Occipital lobe (tissue), 1 donor: ENCODE measurements at regions not wholly inside any gene's neighbourhood (a gene's known extent, or its start where the extent isn't known, plus 50 kb on each side); places are given as distances from the start of the nearest gene placed in this dataset.
A peak's percentile ranks its signal among the peaks of the same experiment; 100 is the strongest.

Experiments used
- DNase-seq: peaks from one replicate; lab custom pipeline; 2025; lab: John Stamatoyannopoulos, UW

DNA sequence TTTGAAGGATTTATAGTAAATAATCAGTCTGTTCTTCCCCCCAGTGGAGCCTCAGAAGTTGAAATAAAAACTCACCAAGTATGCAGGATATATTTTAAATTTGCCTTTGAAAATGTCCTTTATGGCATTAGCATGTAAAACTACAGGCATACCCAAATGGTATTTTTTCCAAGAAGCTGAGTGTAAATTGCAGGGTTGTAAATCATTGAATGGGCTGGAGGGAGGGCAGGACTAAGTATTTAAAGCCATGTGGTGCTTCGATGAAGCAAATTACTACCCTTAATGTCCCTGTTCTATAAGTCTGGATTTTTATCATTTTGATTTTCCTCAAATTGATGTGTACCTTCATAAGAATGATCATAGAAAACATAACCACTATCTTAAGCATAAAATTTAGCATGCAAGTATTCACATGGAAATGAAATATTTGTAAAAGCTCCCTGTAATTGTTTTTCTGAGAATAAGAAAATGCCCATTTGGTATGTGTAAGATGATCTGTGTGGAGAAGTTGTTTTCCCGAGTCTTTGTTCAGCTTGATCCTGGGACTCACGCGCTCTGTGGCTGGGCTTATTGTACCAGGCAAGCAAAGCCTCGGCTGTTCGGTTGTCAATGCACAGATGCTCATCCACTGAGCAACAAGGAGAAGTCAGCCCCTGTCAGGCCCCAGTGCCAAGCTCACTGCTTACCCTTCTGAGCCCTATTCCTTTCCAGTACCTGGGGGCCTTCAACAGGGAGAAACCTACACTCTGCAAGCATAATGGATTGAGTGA is 66.7 kb downstream of the CD164 start:
- peak; percentile 48 for DNase-seq

DNA sequence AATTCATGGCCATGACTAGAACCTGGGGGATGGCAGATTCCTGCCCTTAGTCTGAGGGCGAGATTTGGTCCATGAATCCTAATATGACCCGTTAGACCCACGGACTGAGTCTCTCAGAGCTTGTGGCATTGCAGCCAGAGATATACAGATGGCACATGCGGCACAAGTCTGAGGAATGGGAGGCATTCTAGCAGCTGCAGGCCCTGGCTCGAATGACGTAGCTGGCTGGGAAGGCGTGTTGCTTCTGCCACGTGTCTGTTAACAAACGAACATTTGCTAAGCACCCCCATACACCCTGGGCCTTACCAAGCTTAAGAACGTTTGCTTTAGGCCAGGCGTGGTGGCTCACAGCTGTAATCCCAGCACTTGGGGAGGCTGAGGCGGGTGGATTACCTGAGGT is 68.0 kb downstream of the CD164 start:
- DNase-seq: no peak

DNA sequence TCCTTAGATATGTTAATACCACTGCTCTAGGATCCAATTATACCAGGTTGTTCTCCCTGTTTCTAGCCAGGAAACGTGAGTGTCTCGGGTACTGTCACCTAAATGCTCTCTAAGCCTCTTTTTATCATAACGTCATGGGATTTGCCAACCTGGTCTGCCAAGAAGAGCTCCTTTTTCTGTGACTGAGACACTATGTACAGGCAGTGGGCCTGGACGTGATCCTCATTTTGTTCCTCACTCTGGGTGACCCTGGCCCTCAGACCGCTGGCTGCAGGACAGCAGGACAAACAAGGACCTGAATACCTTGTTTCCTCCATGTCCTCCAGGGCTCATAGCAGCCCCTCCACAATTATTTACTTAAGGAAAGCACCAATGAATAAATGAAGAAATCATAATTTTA is 69.1 kb downstream of the CD164 start:
- DNase-seq: no peak

DNA sequence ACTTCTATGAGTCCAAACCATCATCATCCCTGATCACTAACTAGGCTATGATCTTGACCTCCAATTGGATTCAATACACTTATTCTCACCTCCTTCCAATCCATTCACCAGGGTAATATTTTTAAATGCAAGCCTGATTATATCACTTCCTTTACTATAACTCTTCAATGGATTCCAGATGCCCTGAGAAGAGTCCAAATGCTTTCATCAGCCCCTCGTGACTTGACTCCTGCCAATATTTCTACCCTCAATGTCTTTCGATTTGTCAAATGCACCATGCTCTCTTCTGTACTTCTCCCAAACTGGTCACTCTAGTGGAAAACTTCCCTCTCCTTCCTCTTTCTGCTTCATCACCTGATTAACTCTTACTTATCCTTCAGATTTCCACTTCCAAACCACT is 70.8 kb downstream of the CD164 start:
- DNase-seq: no peak

DNA sequence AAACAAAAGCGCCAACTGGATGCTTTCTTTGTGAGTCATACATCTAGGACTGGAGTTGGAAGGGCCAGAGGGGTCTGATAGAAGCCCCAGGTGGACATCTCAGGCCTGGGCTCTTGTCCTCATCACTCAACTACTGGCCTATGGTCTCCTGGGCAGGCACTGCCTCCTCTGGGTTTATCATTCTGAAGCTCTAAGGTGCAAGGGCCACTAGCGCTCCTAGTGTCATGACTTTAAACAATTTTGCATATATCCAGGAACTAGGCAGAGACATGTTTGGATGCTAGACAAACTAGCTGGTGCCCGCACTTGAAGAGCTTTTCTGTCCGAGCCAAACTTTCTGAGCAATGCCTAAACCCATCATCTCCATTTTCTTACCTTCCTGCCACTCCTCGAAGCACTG is 72.3 kb downstream of the CD164 start:
- no peak for DNase-seq

DNA sequence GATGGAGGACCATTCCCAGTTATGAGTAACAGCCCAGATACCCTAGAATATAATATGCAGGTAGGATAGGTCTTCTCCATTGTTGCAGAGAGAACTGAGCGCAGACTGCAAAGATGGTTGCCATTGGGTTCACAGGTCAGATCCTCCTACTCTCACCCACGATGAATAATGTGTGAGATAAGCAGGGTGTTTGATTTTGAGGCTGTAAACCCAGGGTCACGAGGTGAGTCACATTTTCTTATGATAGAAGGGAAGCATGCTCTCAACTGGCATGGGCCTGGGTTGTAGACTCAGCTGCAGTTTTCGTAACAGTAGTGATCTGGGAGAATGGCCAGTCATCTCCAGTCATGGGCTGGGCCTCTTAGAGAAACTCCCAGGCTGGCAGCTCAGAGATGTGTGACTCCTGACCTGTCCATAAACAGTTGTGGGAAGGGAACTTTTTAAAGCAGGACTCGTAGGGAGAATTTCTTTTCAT is 74.2 kb downstream of the CD164 start:
- DNase-seq: no peak

DNA sequence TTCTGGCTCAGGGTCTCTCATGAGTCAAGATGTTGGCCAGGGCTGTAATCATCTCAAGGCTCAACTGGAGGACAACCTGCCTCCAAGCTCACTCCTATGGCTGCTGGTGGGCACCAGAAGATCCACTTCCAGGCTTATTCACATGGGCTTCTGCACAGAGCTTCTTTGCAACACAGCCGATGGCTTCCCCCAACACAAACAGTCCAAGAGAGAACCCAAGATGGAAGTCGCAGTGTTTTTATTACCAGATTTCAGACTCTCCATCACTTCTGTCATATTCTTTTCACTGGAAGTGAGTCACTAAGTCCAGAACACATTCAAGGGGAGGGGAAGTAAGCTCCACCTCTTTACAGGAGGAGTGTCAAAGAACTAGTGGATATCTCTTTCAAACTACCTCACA is 75.5 kb downstream of the CD164 start:
- DNase-seq: no peak

DNA sequence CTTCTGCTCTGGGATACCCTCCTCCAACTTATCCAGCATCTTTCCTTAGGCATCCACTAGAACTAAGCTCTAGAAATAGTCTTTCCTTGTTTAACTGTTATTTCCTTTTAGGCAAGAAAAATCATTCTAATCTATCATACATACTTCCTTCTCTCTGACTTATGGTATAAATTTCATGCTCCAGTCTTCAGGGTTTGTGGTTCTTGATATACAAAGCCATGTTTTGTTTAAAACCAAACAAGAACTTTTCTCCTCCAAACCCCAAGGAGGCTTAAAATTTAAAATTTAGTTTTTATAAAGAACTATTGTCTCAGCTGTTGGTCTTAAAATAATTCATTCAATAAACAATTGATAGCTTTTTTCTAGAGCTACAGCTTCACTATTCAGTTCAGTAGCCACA is 77.2 kb downstream of the CD164 start:
- DNase-seq: no peak

DNA sequence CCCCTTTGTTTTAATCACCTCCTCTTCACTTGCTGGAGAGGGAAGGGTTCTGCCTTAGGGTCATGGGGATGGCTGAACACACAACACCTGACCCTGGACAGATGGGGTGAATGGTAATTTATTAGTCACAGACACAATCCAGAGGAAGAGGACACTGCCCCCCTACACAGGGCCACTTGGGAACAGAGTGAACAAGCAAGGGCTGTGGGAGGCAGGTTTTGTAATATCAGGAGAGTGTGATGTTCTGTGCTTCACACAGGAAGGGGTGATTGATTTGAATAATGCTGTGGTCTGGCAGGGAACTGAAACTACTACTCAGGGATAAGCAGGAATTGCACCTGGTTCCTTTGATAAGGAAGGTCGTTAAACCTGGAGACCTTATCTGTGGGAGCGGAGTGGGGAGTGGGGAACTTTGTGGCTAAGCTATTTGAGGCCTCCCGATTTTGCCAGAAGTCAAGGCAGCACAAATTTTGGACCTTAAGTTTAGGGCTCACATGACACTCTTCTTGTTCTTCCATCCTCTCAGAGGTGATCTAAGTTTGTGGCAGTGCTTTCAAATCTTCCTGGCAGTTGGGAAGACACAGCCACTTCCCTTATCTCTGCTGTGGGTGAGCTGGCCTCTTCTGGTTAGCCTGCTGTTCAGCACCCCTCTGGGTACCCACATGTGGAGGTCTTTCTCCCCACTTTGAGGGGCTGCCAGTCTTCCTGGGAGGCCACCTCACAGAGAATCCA is 77.8 kb downstream of the CD164 start:
- DNase-seq: no peak

DNA sequence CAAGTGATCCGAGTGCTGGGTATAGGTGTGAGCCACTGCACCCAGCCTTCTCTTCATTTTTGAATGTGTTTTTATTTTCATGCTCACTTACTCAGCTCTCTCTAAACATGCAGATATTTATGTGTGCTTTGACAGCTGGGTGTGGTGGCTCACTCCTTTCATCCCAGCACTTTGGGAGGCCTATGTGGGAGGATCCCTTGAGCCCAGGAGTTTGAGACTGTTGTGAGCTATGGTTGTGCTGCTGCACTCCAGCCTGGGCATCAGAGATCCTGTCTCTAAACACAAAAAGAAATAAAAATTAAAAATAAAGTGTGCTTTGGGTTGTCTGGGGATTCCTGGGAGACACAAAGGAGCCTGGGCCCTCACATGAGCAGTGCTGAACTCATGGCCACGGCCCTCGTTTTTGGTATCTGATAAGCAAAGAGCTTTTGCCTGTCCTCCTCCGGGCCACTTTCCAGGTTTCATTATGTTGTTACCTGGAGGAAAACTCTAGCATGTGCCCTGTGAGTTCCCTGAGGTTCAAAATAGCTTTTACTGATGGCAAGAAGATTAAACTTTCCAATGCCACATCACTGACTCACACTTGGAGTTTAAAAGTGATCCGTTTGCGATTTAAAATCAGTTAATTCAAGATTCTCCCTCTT is 78.5 kb downstream of the CD164 start:
- DNase-seq: no peak

DNA sequence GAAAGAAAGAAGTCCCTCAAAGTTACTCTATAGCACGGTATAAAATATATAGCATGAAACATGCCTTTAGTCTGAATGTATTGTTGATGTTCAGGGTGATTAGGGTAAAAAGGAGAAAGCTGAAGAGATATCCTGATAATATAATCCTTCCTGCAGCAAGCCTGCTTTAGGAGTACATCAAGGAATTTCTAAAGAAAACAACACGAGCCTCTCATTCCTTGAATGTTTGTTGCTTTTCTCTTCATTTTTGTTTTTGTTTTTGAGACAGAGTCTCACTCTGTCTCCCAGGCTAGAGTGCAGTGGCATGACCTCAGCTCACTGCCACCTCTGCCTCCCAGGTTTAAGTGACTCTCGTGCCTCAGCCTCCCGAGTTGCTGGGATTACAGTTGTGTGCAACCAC is 79.1 kb downstream of the CD164 start:
- no peak for DNase-seq

DNA sequence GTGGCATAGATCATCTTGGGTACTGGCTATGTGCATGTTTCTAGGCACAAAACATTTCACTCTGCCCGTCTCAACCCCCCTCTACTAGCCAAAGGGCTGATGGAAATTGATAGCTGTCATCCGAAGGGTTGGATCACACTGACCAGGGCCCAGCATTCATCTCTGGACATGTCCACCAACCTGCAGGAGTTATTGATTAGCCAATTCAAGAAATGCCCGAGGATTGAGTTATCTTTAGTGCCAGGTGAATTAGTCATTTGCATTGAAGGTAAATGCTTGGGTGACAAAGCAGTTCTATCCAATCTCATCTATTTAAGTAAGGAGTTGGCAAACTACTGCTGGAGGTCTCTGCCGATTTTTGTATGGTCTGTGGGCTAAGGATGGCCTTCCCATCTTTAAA is 80.1 kb downstream of the CD164 start:
- no peak for DNase-seq

DNA sequence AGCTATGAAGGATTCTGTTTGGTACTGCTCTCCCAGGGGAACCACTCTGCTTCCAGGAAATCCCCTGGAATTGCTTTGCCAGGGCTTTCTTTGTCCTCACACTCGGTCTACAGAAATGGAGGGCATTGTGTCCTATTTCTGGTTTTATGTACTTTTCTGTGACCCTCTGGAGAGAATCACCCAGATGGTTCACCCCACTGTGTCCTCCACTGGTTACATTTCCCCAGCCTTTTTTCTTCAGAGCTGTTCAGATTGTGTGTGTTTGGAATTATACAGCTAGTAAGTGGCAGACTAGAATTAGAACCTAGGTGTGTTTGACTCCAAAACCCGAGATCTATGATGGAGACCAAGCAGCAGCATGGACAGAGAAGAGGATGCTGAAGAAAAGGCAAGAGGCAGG is 80.8 kb downstream of the CD164 start:
- DNase-seq: no peak

DNA sequence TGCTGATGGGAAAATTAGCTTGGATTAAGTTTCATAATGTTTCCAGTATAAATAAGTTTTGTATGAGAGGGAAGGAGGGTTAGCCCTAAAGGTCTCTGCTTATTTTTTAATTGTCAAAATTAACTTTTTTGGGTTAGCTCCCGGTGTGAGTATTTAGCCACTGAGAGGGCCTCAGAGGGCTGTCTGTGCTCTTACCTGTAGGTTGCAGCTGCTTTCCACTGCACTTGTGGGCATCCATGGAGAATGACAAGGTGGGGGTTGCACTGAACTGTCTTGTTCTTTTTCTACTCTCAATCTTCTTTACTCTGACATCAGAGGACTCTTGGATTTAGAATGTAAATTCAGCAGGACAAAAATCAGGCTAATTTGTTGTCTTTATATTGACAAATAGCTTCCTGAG is 81.4 kb downstream of the CD164 start:
- no peak for DNase-seq

DNA sequence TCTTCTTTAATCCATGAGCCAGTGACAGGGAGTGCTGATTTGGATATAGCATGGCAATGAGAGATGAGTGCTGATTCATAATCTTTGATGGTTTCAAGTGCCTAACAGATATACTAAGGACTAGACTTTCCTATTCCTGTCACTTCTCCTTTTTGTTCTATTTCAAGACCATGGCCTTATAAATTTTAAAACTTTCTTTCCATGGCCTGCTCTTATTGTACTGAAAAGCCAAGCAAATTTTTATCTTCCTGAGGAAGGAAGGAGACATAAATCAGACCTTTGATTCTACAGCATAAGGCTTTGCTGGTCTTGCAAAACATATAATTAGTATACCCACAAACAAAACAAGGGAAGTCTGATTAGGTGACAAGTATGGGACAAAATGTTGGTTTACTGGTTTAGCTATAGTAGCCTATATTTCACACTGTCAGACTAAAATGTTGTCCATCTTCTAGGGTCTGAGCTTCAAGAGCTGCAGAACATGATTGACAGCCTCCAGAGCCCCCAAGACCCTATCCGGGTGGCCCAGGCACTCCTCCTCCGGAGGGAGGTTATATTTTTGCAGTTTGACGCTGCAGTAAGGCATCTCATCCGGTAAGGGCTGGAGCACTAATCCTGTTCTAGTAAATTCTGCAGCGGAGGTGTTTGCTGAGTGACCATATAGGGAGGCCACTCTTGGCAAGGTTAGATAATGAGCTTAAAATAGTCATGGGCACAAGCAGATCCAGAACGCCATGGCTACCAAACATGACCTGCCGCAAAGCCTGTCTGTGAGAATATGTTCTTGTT is 82.3 kb downstream of the CD164 start:
- DNase-seq: no peak

DNA sequence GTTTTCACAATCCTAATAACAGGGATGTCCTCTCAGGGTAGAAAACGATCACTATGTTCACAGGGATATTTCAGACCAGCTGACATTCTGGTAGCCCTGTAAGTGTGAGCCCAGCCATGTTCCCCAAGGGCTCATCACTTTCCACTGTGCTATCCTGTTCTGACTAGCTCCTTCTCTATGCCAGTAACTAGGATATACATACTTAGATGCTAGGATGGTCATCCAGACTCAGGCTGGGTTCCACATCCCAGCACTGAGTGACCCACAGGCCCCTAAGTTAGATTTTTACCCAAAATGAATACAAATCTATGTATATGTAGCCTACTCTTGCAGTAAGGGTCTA is 83.0 kb downstream of the CD164 start:
- DNase-seq: no peak

DNA sequence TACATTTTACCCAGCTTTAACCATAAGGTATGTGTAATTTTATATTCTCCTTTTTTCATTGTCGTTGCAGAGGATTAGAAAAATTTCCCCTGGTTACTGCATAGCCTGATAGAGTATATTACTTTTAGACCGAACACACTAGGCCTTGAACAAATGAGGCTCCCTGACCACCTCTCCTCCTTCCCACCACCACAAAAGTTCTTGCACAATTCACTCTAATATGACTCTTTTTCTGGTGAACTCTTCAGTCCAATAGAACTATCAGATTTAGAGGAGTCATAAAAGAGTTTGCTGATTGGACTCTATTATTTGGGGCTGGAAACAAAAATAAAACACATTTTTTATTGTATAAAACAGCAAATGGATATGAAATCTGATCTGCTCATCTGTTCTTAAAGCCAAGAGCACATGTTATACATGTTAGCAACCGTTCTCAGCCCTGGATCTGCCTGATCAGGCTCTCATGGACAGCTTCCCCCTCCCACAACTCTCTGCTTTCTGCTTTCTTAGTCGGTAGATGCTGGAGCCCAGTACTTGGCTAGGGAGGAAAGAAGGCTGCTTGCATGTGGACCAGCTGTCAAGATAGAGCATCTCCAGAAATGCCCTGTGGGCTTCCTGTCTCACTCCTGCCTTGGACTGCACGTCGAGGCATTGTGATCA is 83.5 kb downstream of the CD164 start:
- no peak for DNase-seq

DNA sequence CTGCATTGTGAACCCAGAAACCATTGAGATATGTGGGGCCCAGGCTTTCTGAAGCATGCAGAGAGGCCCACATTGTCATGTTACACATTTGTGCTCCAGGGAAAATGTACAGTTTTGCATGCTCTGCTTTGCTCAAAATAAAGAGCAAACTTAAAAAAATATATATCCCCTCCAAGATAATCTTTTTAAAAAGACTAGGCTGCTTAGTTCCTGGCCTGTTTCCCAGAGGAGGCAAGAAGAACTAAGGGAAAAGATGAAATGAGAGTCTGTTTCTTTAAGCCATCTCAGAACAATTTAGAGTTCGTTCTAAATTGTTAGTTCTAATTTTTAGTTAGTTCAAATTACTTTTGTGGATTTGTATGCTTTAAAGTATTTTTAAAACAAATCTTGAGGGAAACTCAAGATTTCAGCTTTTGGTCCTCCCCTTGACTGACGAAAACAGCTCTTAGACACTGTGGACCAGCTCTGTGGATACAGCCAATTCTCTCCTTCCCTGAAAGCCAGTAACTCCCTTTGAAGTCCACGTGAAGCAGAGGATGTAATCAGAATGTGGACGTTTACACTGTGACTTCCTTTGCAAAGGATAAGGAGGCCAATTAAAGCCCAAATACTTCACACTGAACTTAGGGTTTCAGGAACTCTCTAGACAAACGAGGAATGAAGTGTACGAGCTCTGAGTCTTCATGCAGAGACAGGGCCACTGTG is 84.7 kb downstream of the CD164 start:
- DNase-seq: no peak

DNA sequence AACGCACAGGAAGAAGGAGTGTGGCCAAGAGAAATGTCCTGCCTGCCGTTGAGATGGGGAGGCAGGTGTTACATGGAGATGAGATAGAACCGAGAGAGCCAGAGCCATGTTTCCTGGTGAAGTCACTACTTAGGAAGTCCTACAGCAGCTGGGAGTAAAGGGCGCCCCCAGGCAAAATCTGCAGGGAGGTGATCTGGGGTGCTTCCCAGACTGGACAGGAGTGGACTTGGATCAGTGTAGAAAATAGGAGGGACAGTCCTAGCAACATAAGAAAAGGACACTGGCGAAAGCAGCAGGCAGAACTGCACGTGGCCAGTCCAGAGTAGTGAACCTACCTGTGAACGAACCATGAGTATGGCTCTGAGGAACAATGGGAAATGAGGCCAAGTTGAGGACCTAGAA is 85.3 kb downstream of the CD164 start:
- no peak for DNase-seq

DNA sequence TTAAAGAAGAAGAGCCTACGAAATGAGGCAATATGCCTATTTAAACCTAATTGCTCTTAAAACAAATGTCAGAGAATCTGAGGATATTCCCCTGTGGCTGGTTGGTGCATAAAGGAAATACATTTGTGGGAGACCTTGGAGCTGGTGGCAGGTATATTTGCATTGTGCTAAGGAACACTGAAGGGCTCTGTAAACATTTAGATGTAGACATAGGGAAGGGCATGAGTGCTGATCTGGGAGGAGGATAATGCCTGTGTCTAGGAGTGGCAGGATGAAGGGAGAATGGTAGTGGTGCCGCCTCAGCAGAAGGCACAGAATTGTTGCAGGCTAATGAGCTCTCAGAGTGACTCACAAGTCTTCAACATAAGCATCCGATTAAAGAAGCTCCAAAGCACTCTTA is 85.8 kb downstream of the CD164 start:
- DNase-seq: no peak

DNA sequence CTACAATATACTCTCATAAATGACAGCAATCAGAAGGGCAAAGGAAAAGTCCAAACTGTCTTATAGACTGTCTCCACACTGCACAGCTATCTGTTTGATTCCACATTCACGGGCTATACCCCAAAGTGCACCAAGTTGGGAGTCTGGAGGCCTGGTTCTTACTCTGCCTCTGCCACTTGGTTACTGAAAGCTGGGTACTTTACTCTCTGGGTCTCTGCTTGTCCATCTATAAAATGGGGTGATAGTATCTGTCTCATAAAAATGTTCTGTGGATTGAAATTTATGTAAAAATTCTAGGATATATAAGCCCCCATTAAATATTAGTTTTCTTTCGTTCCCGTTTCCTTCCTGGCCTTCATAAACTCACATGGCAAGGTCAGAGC is 86.5 kb downstream of the CD164 start:
- no peak for DNase-seq
